ENCODE measurements at regions not wholly inside any gene's neighbourhood (a gene's known extent, or its start where the extent isn't known, plus 50 kb on each side); places are given as distances from the start of the nearest gene placed in this dataset.

DNA sequence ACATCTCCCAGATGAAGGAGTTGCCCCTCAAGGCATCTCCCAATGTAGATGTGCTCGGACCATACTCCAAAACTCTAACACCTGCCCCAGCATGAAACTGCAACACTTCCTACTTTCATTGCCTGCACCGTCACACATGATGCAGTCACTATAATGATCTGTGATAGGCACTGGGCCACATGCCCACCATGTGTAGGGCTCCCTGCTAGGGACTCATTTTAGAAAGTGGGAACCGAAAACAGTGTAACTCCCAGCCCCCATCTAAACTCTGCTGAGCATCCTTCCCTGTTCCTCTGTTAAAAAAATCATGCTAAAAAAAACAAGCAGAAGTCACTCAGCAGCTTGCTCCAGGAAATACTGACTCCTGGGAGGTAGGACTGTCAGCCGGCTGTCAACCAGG lies 496.1 kb upstream of the RAB6C start:
- ATAC-seq (no peak), DNase-seq (no peak)
- TF ChIP-seq, protein P1, sequence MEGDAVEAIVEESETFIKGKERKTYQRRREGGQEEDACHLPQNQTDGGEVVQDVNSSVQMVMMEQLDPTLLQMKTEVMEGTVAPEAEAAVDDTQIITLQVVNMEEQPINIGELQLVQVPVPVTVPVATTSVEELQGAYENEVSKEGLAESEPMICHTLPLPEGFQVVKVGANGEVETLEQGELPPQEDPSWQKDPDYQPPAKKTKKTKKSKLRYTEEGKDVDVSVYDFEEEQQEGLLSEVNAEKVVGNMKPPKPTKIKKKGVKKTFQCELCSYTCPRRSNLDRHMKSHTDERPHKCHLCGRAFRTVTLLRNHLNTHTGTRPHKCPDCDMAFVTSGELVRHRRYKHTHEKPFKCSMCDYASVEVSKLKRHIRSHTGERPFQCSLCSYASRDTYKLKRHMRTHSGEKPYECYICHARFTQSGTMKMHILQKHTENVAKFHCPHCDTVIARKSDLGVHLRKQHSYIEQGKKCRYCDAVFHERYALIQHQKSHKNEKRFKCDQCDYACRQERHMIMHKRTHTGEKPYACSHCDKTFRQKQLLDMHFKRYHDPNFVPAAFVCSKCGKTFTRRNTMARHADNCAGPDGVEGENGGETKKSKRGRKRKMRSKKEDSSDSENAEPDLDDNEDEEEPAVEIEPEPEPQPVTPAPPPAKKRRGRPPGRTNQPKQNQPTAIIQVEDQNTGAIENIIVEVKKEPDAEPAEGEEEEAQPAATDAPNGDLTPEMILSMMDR (IDR thresholded peaks at IDR 0.05) = no peak
- Histone ChIP-seq H3K4me1 (no peaks in the 10 kb centered on the region), H3K36me3 (no peaks in the 10 kb centered on the region), H3K27ac (no peak overlapping the region), H3K4me3 (no peak overlapping the region), H3K27me3 (no peaks in the 10 kb centered on the region), H3K9me3 (no peaks in the 10 kb centered on the region)
- intact Hi-C loops (cut with DNase I) = no loop called here

DNA sequence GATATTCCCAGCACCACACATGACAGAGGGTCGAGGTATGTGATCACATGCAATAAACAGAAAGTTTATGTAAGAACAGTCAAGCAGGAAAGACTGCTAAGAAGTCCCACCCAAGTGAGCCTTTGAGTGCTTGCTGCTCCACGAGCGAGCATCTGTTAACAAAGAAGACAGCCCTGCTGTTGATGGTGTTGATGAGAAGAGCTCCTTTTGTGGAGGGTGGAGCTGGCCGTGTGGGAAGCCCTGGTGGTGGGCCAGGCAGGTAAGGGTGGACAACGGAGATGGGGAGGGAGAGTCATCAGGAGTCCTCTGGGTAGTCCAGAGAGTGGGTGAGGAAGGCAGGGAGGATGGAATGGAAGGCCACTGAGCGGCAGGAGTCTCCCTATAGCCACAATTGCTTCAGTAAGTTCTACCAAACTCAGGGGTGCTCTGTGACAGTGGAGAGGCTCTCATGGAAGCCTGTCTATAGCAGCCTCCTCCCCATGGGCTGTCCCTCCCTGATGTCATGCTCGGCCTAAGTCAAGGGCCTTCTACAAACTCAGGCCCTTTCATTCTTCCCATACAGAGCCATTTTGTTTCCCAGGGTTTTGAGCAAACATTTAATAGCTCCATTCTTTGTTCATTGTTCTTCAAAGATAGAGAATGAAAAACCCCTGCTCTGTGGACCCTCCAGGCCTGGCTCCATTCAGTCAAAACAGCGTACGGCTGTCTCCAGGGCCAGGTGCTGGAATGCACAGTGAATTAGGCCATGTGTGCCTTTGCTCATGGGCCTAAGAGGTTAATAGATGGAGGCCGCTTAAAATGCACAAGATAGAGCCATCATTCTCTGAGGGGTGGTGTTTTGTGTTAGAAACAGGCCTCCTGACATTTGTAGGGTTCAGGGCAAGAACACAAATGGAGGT lies 494.2 kb upstream of the RAB6C start:
- no peak for ATAC-seq

DNA sequence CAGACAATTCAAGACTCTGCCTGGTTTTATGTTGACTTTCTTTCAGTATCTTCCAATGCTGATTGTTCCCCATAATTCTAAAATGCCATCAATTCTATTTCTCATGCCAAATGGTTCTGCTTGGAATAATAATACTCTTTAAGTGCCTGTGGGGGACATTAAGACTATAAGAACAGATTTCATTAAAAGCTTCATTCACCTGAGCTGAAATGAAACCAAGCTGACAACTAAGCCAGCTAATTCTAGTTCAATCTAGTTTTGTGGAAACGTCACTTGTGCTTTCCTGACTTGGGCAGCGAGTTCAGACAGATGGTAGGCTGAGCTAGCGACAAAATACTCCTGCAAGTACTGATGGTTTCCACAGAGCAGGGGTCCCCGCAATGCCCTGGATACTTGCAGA lies 491.1 kb upstream of the RAB6C start:
- Histone ChIP-seq H3K36me3 (no peaks in the 10 kb centered on the region), H3K4me3 (no peak overlapping the region), H3K27me3 (no peaks in the 10 kb centered on the region), H3K4me1 (no peaks in the 10 kb centered on the region), H3K9me3 (no peaks in the 10 kb centered on the region), H3K27ac (no peak overlapping the region)
- no peak for DNase-seq
- ATAC-seq = no peak
- intact Hi-C loops (cut with DNase I) = no loop called here
- TF ChIP-seq, protein P1 (IDR thresholded peaks at IDR 0.05) = no peak

More for the DNA sequence above, 494.2 kb upstream of the RAB6C start:
- Histone ChIP-seq H3K4me3 (no peak overlapping the region), H3K27ac (no peak overlapping the region), H3K9me3 (no peaks in the 10 kb centered on the region), H3K36me3 (no peaks in the 10 kb centered on the region), H3K27me3 (no peaks in the 10 kb centered on the region), H3K4me1 (no peaks in the 10 kb centered on the region)
- DNase-seq = no peak
- TF ChIP-seq, protein P1 (IDR thresholded peaks at IDR 0.05) = no peak
- intact Hi-C loops (cut with DNase I) = no loop called here

DNA sequence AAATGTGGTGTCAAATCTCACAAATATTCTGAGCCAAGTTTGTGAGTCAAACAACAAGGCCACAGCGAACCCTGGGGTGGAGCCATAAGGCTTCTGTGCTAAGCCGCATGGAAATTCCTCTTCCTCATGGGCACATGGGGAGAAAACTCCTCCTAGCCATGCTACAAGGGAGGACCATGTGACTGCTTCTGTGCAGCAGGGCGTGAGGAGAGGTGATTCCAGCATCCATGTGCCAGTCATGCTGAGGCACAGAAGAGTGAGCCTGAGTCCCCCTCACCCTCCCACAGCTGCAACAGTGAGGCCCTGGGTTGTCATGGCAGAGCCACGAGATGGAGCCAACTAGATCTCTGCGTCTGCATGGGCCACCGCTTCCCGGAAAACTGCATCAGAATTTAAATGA lies 488.8 kb upstream of the RAB6C start:
- intact Hi-C loops (cut with DNase I) = no loop called here
- Histone ChIP-seq H3K27ac (no peak overlapping the region), H3K27me3 (no peaks in the 10 kb centered on the region), H3K4me1 (no peaks in the 10 kb centered on the region), H3K4me3 (no peak overlapping the region), H3K36me3 (no peaks in the 10 kb centered on the region), H3K9me3 (no peaks in the 10 kb centered on the region)
- TF ChIP-seq, protein P1 (IDR thresholded peaks at IDR 0.05) = no peak
- DNase-seq (no peak), ATAC-seq (peak; percentile 37)

DNA sequence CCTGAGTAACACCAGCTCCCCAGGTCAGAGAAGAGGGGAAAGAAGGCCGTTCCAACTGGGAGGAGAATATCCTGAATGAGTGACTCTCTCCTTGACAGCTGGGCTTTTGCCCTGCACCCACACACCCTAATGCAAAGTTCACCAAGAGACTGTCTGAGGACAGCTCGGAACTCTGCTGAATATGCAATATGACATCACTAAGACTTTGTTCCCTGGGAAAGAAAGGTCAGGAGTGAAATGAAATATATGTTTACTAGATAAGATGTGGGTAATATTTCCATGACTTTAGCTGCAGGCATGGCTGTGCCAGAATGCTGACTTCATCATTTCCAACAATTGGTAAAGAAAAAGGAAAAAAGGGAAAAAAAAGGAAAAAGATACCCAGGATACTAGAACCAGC lies 488.2 kb upstream of the RAB6C start:
- Histone ChIP-seq H3K4me1 (no peaks in the 10 kb centered on the region), H3K27ac (no peak overlapping the region), H3K4me3 (no peak overlapping the region), H3K27me3 (no peaks in the 10 kb centered on the region), H3K36me3 (no peaks in the 10 kb centered on the region), H3K9me3 (no peaks in the 10 kb centered on the region)
- peak; percentile 63 for ATAC-seq
- TF ChIP-seq, protein P1 (IDR thresholded peaks at IDR 0.05) = no peak
- intact Hi-C loops (cut with DNase I) = no loop called here
- DNase-seq = peak in 1 of 4 donors; percentile 9
